ENCODE measurements at regions not wholly inside any gene's neighbourhood (a gene's known extent, or its start where the extent isn't known, plus 50 kb on each side); places are given as distances from the start of the nearest gene placed in this dataset.

GRCh38 chr10:52635651-52636050 is 136.9 kb downstream of the MBL2 start:
- TF ChIP-seq, protein P1, sequence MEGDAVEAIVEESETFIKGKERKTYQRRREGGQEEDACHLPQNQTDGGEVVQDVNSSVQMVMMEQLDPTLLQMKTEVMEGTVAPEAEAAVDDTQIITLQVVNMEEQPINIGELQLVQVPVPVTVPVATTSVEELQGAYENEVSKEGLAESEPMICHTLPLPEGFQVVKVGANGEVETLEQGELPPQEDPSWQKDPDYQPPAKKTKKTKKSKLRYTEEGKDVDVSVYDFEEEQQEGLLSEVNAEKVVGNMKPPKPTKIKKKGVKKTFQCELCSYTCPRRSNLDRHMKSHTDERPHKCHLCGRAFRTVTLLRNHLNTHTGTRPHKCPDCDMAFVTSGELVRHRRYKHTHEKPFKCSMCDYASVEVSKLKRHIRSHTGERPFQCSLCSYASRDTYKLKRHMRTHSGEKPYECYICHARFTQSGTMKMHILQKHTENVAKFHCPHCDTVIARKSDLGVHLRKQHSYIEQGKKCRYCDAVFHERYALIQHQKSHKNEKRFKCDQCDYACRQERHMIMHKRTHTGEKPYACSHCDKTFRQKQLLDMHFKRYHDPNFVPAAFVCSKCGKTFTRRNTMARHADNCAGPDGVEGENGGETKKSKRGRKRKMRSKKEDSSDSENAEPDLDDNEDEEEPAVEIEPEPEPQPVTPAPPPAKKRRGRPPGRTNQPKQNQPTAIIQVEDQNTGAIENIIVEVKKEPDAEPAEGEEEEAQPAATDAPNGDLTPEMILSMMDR (IDR thresholded peaks at IDR 0.05; ENCODE audit: borderline replicate concordance, extremely low read depth, low read length, poor library complexity, severe bottlenecking): no peak
- no peak for TF ChIP-seq EZH2 (IDR thresholded peaks at IDR 0.05; ENCODE audit: borderline replicate concordance, low read depth, low read length, severe bottlenecking)

Data from DND-41 (cell line).